HEK293 (cell line): ENCODE measurements at regions not wholly inside any gene's neighbourhood (a gene's known extent, or its start where the extent isn't known, plus 50 kb on each side); places are given as distances from the start of the nearest gene placed in this dataset.

Experiments
- CTCF ChIA-PET: fragments of 350-600 bp; formaldehyde crosslinking; extraction: SDS; loops from one replicate; lab custom pipeline; 2021; ENCODE audit warnings: antibody characterized with exemption; lab: Yijun Ruan, JAX
- POLR2A ChIA-PET: fragments of 300-600 bp; formaldehyde crosslinking; extraction: SDS; loops from one replicate; lab custom pipeline; 2020; ENCODE audit warnings: antibody characterized with exemption, inconsistent platforms; lab: Yijun Ruan, JAX
- H3K27ac ChIP-seq: fragments of 200-500 bp; sonication (Bioruptor generic); 2 replicates; pipeline ENCODE4 v1.5.1; 2014; ENCODE audit warnings: low read depth, low read length, control low read depth, inconsistent platforms; ENCODE audit errors: extremely low read depth
- H3K36me3 ChIP-seq, 2 experiments: fragments of 200-500 bp in 1 of 2; sonication (Bioruptor generic) in 1 of 2; 1 replicate in 1 of 2; 2 replicates in 1 of 2; pipeline ENCODE4 v1.5.1; 2014 to 2017; ENCODE audit warnings: inconsistent platforms in 2 of 2, low read length in 2 of 2; ENCODE audit not compliant: control insufficient read depth in 2 of 2, insufficient read depth in 1 of 2
- H3K4me1 ChIP-seq: fragments of 200-500 bp; sonication (Bioruptor generic); 2 replicates; pipeline ENCODE4 v1.5.1; 2014; ENCODE audit warnings: mild to moderate bottlenecking, low read length, inconsistent platforms; ENCODE audit not compliant: control insufficient read depth, insufficient read depth
- H3K4me3 ChIP-seq: 2 replicates; pipeline ENCODE4 v1.5.1; 2011; ENCODE audit warnings: low read depth, mild to moderate bottlenecking, control low read depth, low read length, moderate library complexity
- H3K9me3 ChIP-seq: fragments of 200-500 bp; sonication (Bioruptor generic); 2 replicates; pipeline ENCODE4 v1.5.1; 2014; ENCODE audit warnings: low read depth, low read length, inconsistent platforms; ENCODE audit not compliant: control insufficient read depth, insufficient read depth
- BCL11A ChIP-seq: fragments of 450-650 bp; formaldehyde crosslinking; IDR thresholded peaks from 2 replicates; pipeline ENCODE4 v1.5.1; 2016; ENCODE audit warnings: low read depth, missing biosample characterization, missing genetic modification characterization
- BCL11B ChIP-seq: fragments of 450-650 bp; formaldehyde crosslinking; IDR thresholded peaks from 2 replicates; pipeline ENCODE4 v1.5.1; 2016; ENCODE audit warnings: low read depth, missing biosample characterization, missing genetic modification characterization
- GLI4 ChIP-seq: fragments of 450-650 bp; formaldehyde crosslinking; IDR thresholded peaks from 2 replicates; pipeline ENCODE4 v1.5.1; 2016; ENCODE audit warnings: missing biosample characterization, missing genetic modification characterization
- KLF8 ChIP-seq: fragments of 450-650 bp; formaldehyde crosslinking; IDR thresholded peaks from 2 replicates; pipeline ENCODE4 v1.5.1; 2016; ENCODE audit warnings: missing biosample characterization, missing genetic modification characterization
- OVOL3 ChIP-seq: fragments of 450-650 bp; formaldehyde crosslinking; IDR thresholded peaks from 2 replicates; pipeline ENCODE4 v1.5.1; 2016; ENCODE audit warnings: missing biosample characterization, missing genetic modification characterization
- PRDM1 ChIP-seq: fragments of 450-650 bp; formaldehyde crosslinking; IDR thresholded peaks from 2 replicates; pipeline ENCODE4; 2016; ENCODE audit warnings: missing biosample characterization, missing genetic modification characterization
- REPIN1 ChIP-seq: fragments of 450-650 bp; formaldehyde crosslinking; IDR thresholded peaks from 2 replicates; pipeline ENCODE4 v1.5.1; 2017; ENCODE audit warnings: missing biosample characterization, missing genetic modification characterization, low read depth
- YY1 ChIP-seq: fragments of 450-650 bp; formaldehyde crosslinking; IDR thresholded peaks from 2 replicates; pipeline ENCODE4 v1.5.1; 2018; ENCODE audit warnings: missing biosample characterization, missing genetic modification characterization
- ZBTB17 ChIP-seq: fragments of 450-650 bp; formaldehyde crosslinking; IDR thresholded peaks from 2 replicates; pipeline ENCODE4 v1.5.1; 2016; ENCODE audit warnings: missing biosample characterization, missing genetic modification characterization
- ZBTB20 ChIP-seq: fragments of 450-650 bp; formaldehyde crosslinking; IDR thresholded peaks from 2 replicates; pipeline ENCODE4 v1.5.1; 2016; ENCODE audit warnings: missing biosample characterization, missing genetic modification characterization
- ZFP69B ChIP-seq: fragments of 450-650 bp; formaldehyde crosslinking; IDR thresholded peaks from 2 replicates; pipeline ENCODE4 v1.5.1; 2016; ENCODE audit warnings: missing biosample characterization, missing genetic modification characterization
- ZNF112 ChIP-seq: fragments of 450-650 bp; formaldehyde crosslinking; IDR thresholded peaks from 2 replicates; pipeline ENCODE4 v1.5.0; 2017; ENCODE audit warnings: missing biosample characterization, missing genetic modification characterization
- ZNF138 ChIP-seq: fragments of 450-650 bp; formaldehyde crosslinking; IDR thresholded peaks from 2 replicates; pipeline ENCODE4 v1.5.1; 2016; ENCODE audit warnings: missing biosample characterization, missing genetic modification characterization, borderline replicate concordance
- ZNF221 ChIP-seq: fragments of 450-650 bp; formaldehyde crosslinking; IDR thresholded peaks from 2 replicates; pipeline ENCODE4 v1.5.1; 2017; ENCODE audit warnings: missing biosample characterization, missing genetic modification characterization, borderline replicate concordance
- ZNF324 ChIP-seq: fragments of 450-650 bp; formaldehyde crosslinking; IDR thresholded peaks from 2 replicates; pipeline ENCODE4 v1.5.1; 2016; ENCODE audit warnings: missing biosample characterization, missing genetic modification characterization
- ZNF394 ChIP-seq: fragments of 450-650 bp; formaldehyde crosslinking; IDR thresholded peaks from 2 replicates; pipeline ENCODE4 v1.5.1; 2016; ENCODE audit warnings: missing biosample characterization, missing genetic modification characterization, mild to moderate bottlenecking, moderate library complexity, borderline replicate concordance
- ZNF426 ChIP-seq: fragments of 450-650 bp; formaldehyde crosslinking; IDR thresholded peaks from 2 replicates; pipeline ENCODE4 v1.5.1; 2017; ENCODE audit warnings: missing biosample characterization, missing genetic modification characterization, mild to moderate bottlenecking, inconsistent platforms, moderate library complexity
- ZNF555 ChIP-seq: fragments of 450-650 bp; formaldehyde crosslinking; conservative IDR thresholded peaks from 2 replicates; pipeline ENCODE4 v1.5.1; 2017; ENCODE audit warnings: missing biosample characterization, mild to moderate bottlenecking, missing genetic modification characterization, inconsistent platforms
- ZNF561 ChIP-seq: fragments of 450-650 bp; IDR thresholded peaks from 2 replicates; pipeline ENCODE4 v1.5.1; 2018; ENCODE audit warnings: missing biosample characterization, missing genetic modification characterization, borderline replicate concordance
- ZNF660 ChIP-seq: fragments of 450-650 bp; IDR thresholded peaks from 2 replicates; pipeline ENCODE4 v1.5.1; 2018; ENCODE audit warnings: missing biosample characterization, mild to moderate bottlenecking, missing genetic modification characterization
- ZNF76 ChIP-seq: fragments of 450-650 bp; formaldehyde crosslinking; IDR thresholded peaks from 2 replicates; pipeline ENCODE4; 2016; ENCODE audit warnings: low read depth, missing biosample characterization, missing genetic modification characterization, borderline replicate concordance
- TF ChIP-seq, protein P1 (sequence below): fragments of 450-650 bp; formaldehyde crosslinking; IDR thresholded peaks from 2 replicates; pipeline ENCODE4 v1.5.1; 2016; ENCODE audit warnings: missing biosample characterization, missing genetic modification characterization
- TF ChIP-seq, protein P2 (sequence below): fragments of 450-650 bp; formaldehyde crosslinking; IDR thresholded peaks from 2 replicates; pipeline ENCODE4; 2016; ENCODE audit warnings: missing biosample characterization, missing genetic modification characterization
- TF ChIP-seq, protein P3 (sequence below): fragments of 450-650 bp; formaldehyde crosslinking; IDR thresholded peaks from 2 replicates; pipeline ENCODE4 v1.5.1; 2017; ENCODE audit warnings: missing biosample characterization, missing genetic modification characterization
- TF ChIP-seq, protein P4 (sequence below): fragments of 450-650 bp; formaldehyde crosslinking; IDR thresholded peaks from 2 replicates; pipeline ENCODE4 v1.5.1; 2016; ENCODE audit warnings: missing biosample characterization, missing genetic modification characterization
- TF ChIP-seq, protein P5 (sequence below): fragments of 450-650 bp; formaldehyde crosslinking; IDR thresholded peaks from 2 replicates; pipeline ENCODE4 v1.5.1; 2017; ENCODE audit warnings: missing biosample characterization, mild to moderate bottlenecking, missing genetic modification characterization, moderate library complexity

DNA sequence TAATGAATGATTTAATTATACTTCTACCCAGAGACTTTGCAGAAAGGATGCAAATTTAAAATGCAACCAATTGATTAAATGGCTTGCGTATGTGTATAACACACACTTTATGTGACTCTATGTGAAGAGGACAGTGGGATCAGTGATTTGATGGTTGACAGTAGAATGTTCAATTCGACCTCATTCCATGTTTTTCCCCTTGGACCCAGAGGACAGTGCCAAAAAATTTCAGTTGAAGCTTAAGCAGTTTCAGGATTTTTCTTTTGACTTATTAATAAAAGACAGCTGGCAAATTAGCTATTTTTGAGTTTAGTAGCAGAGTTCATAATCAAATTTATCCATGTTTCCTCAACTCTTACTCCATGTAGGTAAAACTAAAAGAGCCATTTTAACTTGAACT lies 742.4 kb upstream of the NR2F2 start:
- Histone ChIP-seq H3K27ac (no peak overlapping the region), H3K4me1 (no peaks in the 10 kb centered on the region), H3K4me3 (no peak overlapping the region), H3K36me3 (no peaks in the 10 kb centered on the region), H3K9me3 (no peaks in the 10 kb centered on the region)
- CTCF ChIA-PET, result no interaction called here
- POLR2A ChIA-PET, result no interaction called here
- TF ChIP-seq ZNF76 (tag by site-specific recombination), result no peak
- no peak for TF ChIP-seq ZNF138 (tag by site-specific recombination)
- TF ChIP-seq, protein P1, sequence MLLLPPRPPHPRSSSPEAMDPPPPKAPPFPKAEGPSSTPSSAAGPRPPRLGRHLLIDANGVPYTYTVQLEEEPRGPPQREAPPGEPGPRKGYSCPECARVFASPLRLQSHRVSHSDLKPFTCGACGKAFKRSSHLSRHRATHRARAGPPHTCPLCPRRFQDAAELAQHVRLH, result no peak
- TF ChIP-seq, protein P2, sequence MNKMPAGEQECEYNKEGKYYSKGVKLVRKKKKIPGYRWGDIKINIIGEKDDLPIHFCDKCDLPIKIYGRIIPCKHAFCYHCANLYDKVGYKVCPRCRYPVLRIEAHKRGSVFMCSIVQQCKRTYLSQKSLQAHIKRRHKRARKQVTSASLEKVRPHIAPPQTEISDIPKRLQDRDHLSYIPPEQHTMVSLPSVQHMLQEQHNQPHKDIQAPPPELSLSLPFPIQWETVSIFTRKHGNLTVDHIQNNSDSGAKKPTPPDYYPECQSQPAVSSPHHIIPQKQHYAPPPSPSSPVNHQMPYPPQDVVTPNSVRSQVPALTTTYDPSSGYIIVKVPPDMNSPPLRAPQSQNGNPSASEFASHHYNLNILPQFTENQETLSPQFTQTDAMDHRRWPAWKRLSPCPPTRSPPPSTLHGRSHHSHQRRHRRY (tag by site-specific recombination), result no peak
- TF ChIP-seq, protein P3, sequence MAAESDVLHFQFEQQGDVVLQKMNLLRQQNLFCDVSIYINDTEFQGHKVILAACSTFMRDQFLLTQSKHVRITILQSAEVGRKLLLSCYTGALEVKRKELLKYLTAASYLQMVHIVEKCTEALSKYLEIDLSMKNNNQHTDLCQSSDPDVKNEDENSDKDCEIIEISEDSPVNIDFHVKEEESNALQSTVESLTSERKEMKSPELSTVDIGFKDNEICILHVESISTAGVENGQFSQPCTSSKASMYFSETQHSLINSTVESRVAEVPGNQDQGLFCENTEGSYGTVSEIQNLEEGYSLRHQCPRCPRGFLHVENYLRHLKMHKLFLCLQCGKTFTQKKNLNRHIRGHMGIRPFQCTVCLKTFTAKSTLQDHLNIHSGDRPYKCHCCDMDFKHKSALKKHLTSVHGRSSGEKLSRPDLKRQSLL, result no peak
- TF ChIP-seq, protein P4, sequence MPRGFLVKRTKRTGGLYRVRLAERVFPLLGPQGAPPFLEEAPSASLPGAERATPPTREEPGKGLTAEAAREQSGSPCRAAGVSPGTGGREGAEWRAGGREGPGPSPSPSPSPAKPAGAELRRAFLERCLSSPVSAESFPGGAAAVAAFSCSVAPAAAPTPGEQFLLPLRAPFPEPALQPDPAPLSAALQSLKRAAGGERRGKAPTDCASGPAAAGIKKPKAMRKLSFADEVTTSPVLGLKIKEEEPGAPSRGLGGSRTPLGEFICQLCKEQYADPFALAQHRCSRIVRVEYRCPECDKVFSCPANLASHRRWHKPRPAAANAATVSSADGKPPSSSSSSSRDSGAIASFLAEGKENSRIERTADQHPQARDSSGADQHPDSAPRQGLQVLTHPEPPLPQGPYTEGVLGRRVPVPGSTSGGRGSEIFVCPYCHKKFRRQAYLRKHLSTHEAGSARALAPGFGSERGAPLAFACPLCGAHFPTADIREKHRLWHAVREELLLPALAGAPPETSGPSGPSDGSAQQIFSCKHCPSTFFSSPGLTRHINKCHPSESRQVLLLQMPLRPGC, result no peak
- TF ChIP-seq, protein P5, sequence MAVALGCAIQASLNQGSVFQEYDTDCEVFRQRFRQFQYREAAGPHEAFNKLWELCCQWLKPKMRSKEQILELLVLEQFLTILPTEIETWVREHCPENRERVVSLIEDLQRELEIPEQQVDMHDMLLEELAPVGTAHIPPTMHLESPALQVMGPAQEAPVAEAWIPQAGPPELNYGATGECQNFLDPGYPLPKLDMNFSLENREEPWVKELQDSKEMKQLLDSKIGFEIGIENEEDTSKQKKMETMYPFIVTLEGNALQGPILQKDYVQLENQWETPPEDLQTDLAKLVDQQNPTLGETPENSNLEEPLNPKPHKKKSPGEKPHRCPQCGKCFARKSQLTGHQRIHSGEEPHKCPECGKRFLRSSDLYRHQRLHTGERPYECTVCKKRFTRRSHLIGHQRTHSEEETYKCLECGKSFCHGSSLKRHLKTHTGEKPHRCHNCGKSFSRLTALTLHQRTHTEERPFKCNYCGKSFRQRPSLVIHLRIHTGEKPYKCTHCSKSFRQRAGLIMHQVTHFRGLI, result no peak
- TF ChIP-seq KLF8 (tag by site-specific recombination), result no peak
- no peak for TF ChIP-seq ZNF555 (tag by site-specific recombination)

DNA sequence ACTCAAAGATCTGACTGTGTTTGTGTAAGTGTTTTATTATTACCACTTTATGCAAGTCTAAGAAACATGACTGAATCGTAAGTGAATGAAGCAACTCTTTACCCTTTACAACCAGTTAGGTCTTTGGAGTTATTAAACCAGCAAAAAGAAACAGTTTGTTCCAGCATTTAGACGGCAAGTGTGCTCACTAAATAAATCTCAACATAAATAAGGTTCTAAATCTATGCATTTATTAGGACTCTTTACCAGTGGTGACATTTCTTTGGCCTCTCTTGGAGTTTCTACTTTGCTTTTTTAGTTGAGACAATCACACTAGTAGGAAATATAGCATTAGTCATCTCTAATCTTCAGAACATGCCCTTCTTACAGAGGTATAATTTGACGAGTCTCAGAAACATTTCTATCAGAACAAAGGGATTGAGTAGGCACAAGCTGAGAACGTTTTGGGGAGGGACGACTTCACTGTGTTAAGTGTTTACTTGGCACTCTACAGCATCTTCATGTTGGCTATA lies 739.9 kb upstream of the NR2F2 start:
- CTCF ChIA-PET, result interaction anchor here (0.5 kb wide), 1 partner anchor 156 kb away, joined by 3 read pairs; no protein-coding TSS in a partner anchor
- TF ChIP-seq BCL11A (tag by site-specific recombination) (no peak), OVOL3 (tag by site-specific recombination) (no peak), REPIN1 (tag by site-specific recombination) (no peak), ZFP69B (tag by site-specific recombination) (no peak), ZNF112 (tag by site-specific recombination) (no peak), ZNF221 (tag by site-specific recombination) (no peak)
- Histone ChIP-seq H3K9me3 (no peaks in the 10 kb centered on the region), H3K4me3 (no peak overlapping the region), H3K4me1 (no peaks in the 10 kb centered on the region), H3K36me3 (no peaks in the 10 kb centered on the region), H3K27ac (no peak overlapping the region)
- POLR2A ChIA-PET, result no interaction called here

DNA sequence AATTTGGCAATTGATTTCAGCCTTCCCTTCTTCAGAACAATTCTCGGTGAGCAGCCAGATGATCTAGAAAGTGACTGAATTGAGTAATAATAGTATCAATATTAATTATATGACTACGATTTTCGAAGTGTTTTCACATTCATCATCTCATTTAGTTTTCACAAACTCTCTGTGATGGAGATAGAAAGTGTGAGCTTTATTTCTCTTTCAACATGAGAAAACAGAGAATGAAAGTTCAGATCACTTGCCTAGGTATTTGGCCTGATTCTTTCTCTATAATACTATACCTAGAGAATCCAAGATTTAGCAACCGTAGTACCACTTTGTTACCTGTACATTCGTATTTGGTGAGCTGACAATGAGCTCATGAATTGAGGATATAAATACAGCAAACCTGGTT lies 739.2 kb upstream of the NR2F2 start:
- Histone ChIP-seq H3K9me3 (no peaks in the 10 kb centered on the region), H3K27ac (no peak overlapping the region), H3K4me1 (no peaks in the 10 kb centered on the region), H3K36me3 (no peaks in the 10 kb centered on the region), H3K4me3 (no peak overlapping the region)
- POLR2A ChIA-PET, result no interaction called here
- CTCF ChIA-PET, result interaction anchor here (0.5 to 1.7 kb wide), 2 partner anchors 11 to 155 kb away, joined by 3 to 6 read pairs; no protein-coding TSS in a partner anchor
- TF ChIP-seq ZNF426, result no peak
- no peak for TF ChIP-seq ZNF660
- TF ChIP-seq, protein P2 (tag by site-specific recombination), result no peak
- no peak for TF ChIP-seq BCL11B (tag by site-specific recombination)
- TF ChIP-seq ZBTB17, result no peak
- TF ChIP-seq YY1, result no peak
- no peak for TF ChIP-seq ZNF324
- no peak for TF ChIP-seq PRDM1 (tag by site-specific recombination)
- TF ChIP-seq ZBTB20 (tag by site-specific recombination), result no peak
- TF ChIP-seq GLI4 (tag by site-specific recombination), result no peak
- TF ChIP-seq ZNF561 (tag by site-specific recombination), result no peak
- no peak for TF ChIP-seq ZNF394
